SK-N-MC (cell line): ENCODE measurements at regions not wholly inside any gene's neighbourhood (a gene's known extent, or its start where the extent isn't known, plus 50 kb on each side); places are given as distances from the start of the nearest gene placed in this dataset.

Experiments
- EZH2 ChIP-seq: fragments of 200-600 bp; sonication (generic); IDR thresholded peaks from one replicate; pipeline ENCODE4 v1.6.1; 2017; ENCODE audit warnings: antibody characterized with exemption
- POLR2AphosphoS5 ChIP-seq: IDR thresholded peaks from 2 replicates; pipeline ENCODE4 v1.6.1; 2012; ENCODE audit warnings: mild to moderate bottlenecking, low read depth, low read length, borderline replicate concordance

DNA sequence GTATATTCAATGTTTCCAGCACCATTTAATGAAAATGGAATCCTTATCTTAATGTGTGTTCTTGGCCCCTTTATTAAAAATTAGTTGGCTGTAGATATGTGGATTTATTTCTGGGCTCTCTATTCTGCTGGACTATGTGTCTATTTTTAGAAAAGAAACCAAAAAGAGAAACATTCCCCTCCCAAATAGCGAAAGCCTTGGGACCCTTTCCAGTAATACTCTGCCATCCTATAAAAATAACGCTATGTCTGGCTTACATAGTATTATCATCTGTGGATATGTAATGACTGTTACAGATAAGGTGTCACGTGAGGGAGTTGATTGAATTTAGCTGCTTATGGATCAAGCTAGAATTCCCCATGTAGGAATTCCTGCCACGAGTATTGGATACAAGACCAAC, 279.3 kb upstream of the KIF2B start:
- TF ChIP-seq EZH2 (no peak), POLR2AphosphoS5 (no peak)
